Transverse colon (tissue), 3 donors: ENCODE measurements at regions not wholly inside any gene's neighbourhood (a gene's known extent, or its start where the extent isn't known, plus 50 kb on each side); places are given as distances from the start of the nearest gene placed in this dataset.

ENCODE experiments used
- EP300 ChIP-seq: sonication (generic); formaldehyde crosslinking; IDR thresholded peaks from one replicate; pipeline ENCODE4 v1.6.1; 2017; ENCODE audit warnings: antibody characterized with exemption, low read depth
- POLR2A ChIP-seq: fragments of 450-650 bp; IDR thresholded peaks from one replicate; pipeline ENCODE4 v1.6.1; 2016; ENCODE audit warnings: antibody characterized with exemption, mild to moderate bottlenecking, moderate library complexity
- TF ChIP-seq, protein P1 (sequence below), 5 experiments: fragments of 200-600 bp in 3 of 5; fragments of 450-650 bp in 2 of 5; sonication (generic) in 3 of 5; IDR thresholded peaks; 1 replicate in 2 of 5; 2 replicates in 3 of 5; pipeline ENCODE4 v1.5.1; 2016 to 2017; ENCODE audit warnings: antibody characterized with exemption in 5 of 5, inconsistent platforms in 3 of 5, mild to moderate bottlenecking in 2 of 5, moderate library complexity in 1 of 5

DNA sequence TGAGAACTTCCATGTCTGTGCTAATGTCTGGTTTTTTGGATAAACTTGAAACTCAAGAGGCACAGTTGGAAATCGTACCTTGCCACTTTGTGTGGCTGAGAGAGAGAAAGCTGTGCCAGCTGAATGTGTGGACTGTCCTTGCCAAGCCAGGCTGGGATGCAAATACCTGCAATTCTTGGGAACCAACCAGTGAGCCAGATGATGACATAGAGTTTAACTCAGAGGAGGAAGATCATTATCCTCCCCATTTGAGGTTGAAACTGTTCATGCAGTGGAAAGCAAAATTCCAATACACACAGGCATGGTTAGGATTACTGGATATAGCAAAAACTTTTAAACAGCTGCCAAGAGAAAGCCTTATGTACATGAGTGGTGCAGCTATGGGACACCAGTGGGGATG is 451.4 kb upstream of the NPAP1 start:
- TF ChIP-seq POLR2A (no peak), EP300 (no peak)
- TF ChIP-seq, protein P1, sequence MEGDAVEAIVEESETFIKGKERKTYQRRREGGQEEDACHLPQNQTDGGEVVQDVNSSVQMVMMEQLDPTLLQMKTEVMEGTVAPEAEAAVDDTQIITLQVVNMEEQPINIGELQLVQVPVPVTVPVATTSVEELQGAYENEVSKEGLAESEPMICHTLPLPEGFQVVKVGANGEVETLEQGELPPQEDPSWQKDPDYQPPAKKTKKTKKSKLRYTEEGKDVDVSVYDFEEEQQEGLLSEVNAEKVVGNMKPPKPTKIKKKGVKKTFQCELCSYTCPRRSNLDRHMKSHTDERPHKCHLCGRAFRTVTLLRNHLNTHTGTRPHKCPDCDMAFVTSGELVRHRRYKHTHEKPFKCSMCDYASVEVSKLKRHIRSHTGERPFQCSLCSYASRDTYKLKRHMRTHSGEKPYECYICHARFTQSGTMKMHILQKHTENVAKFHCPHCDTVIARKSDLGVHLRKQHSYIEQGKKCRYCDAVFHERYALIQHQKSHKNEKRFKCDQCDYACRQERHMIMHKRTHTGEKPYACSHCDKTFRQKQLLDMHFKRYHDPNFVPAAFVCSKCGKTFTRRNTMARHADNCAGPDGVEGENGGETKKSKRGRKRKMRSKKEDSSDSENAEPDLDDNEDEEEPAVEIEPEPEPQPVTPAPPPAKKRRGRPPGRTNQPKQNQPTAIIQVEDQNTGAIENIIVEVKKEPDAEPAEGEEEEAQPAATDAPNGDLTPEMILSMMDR (IDR thresholded peaks at IDR 0.05): no peak
